Loucy (cell line): ENCODE measurements at regions not wholly inside any gene's neighbourhood (a gene's known extent, or its start where the extent isn't known, plus 50 kb on each side); places are given as distances from the start of the nearest gene placed in this dataset.

ENCODE experiments used
- H2AFZ ChIP-seq: fragments of 200-600 bp; sonication (generic); 2 replicates; pipeline ENCODE4 v1.6.0; 2016; ENCODE audit warnings: antibody characterized with exemption, mild to moderate bottlenecking, low read length, moderate library complexity
- H3F3A ChIP-seq: fragments of 200-600 bp; 2 replicates; pipeline ENCODE4 v1.6.0; 2016; ENCODE audit warnings: antibody characterized with exemption, low read depth, mild to moderate bottlenecking
- H3K27me3 ChIP-seq: fragments of 200-600 bp; sonication (generic); 2 replicates; pipeline ENCODE4 v1.6.1; 2014; ENCODE audit warnings: low read length, mild to moderate bottlenecking; ENCODE audit not compliant: insufficient read depth, poor library complexity, severe bottlenecking
- H3K36me3 ChIP-seq: fragments of 200-600 bp; sonication (generic); 2 replicates; pipeline ENCODE4 v1.6.1; 2016; ENCODE audit warnings: low read length; ENCODE audit not compliant: insufficient read depth
- H3K4me1 ChIP-seq: fragments of 200-600 bp; sonication (generic); 2 replicates; pipeline ENCODE4 v1.5.1; 2014; ENCODE audit warnings: low read length, mild to moderate bottlenecking; ENCODE audit not compliant: insufficient read depth, poor library complexity, severe bottlenecking
- H3K4me2 ChIP-seq: fragments of 200-600 bp; sonication (generic); 2 replicates; pipeline ENCODE4 v1.6.0; 2014; ENCODE audit warnings: antibody characterized with exemption, low read length, low read depth, mild to moderate bottlenecking; ENCODE audit not compliant: poor library complexity, severe bottlenecking
- H3K4me3 ChIP-seq: fragments of 200-600 bp; sonication (generic); 2 replicates; pipeline ENCODE4 v1.5.1; 2014; ENCODE audit warnings: low read length, mild to moderate bottlenecking, mixed read lengths; ENCODE audit not compliant: poor library complexity, severe bottlenecking
- H3K79me2 ChIP-seq: fragments of 200-600 bp; sonication (generic); 2 replicates; pipeline ENCODE4 v1.6.1; 2014; ENCODE audit warnings: low read length; ENCODE audit not compliant: insufficient read depth
- H3K9ac ChIP-seq: fragments of 200-600 bp; sonication (generic); 2 replicates; pipeline ENCODE4 v1.6.0; 2014; ENCODE audit warnings: mild to moderate bottlenecking, low read depth, low read length, moderate library complexity; ENCODE audit not compliant: poor library complexity, severe bottlenecking
- H3K9me2 ChIP-seq: fragments of 200-600 bp; sonication (generic); replicated peaks from 2 replicates; pipeline ENCODE4 v1.6.1; 2016; ENCODE audit warnings: low read depth, low read length, mixed read lengths
- H3K9me3 ChIP-seq: fragments of 200-600 bp; sonication (generic); 2 replicates; pipeline ENCODE4 v1.6.1; 2014; ENCODE audit warnings: mild to moderate bottlenecking, antibody characterized with exemption, low read length, low read depth; ENCODE audit not compliant: insufficient read depth
- H4K20me1 ChIP-seq: fragments of 200-600 bp; sonication (generic); 2 replicates; pipeline ENCODE4 v1.6.0; 2014; ENCODE audit warnings: antibody characterized with exemption, low read length, mild to moderate bottlenecking; ENCODE audit not compliant: insufficient read depth, poor library complexity, severe bottlenecking
- CTCF ChIP-seq: fragments of 200-600 bp; sonication (generic); conservative IDR thresholded peaks from 2 replicates; pipeline ENCODE4 v1.5.1; 2014; ENCODE audit warnings: mild to moderate bottlenecking, antibody characterized with exemption, low read length
- EZH2phosphoT487 ChIP-seq: fragments of 200-600 bp; IDR thresholded peaks from 2 replicates; pipeline ENCODE4 v1.6.1; 2018; ENCODE audit warnings: antibody characterized with exemption, mild to moderate bottlenecking, moderate library complexity, borderline replicate concordance

GRCh38 chr7:110407242-110407641 lies 683.7 kb upstream of the LRRN3 start:
- H3K4me3 ChIP-seq, result no peak overlapping the region
- H3K79me2 ChIP-seq, result no peaks in the 10 kb centered on the region
- no peaks in the 10 kb centered on the region for H3K4me1 ChIP-seq
- no peak overlapping the region for H3K9ac ChIP-seq
- no peak for TF ChIP-seq EZH2phosphoT487
- TF ChIP-seq CTCF, result no peak
- no peaks in the 10 kb centered on the region for H4K20me1 ChIP-seq
- H3K4me2 ChIP-seq, result no peak overlapping the region
- H3K9me3 ChIP-seq, result no peaks in the 10 kb centered on the region
- no peaks in the 10 kb centered on the region for H3K9me2 ChIP-seq
- no peaks in the 10 kb centered on the region for H3K27me3 ChIP-seq
- no peaks in the 10 kb centered on the region for H3K36me3 ChIP-seq
- H3F3A ChIP-seq, result no peaks in the 10 kb centered on the region
- no peak overlapping the region for H2AFZ ChIP-seq

- Histone ChIP-seq H3K79me2 (no peaks in the 10 kb centered on the region), H3K27me3 (no peaks in the 10 kb centered on the region), H3K9ac (no peak overlapping the region), H3K9me2 (no peaks in the 10 kb centered on the region), H3F3A (no peaks in the 10 kb centered on the region), H4K20me1 (no peaks in the 10 kb centered on the region), H3K9me3 (no peaks in the 10 kb centered on the region), H3K4me3 (no peak overlapping the region), H2AFZ (no peak overlapping the region), H3K4me2 (no peak overlapping the region), H3K4me1 (no peaks in the 10 kb centered on the region), H3K36me3 (no peaks in the 10 kb centered on the region)
- TF ChIP-seq EZH2phosphoT487, result no peak
Observed at GRCh38 chr7:110407706-110408105, 683.2 kb upstream of the LRRN3 start.

- H3K4me3 ChIP-seq, result no peak overlapping the region
- H2AFZ ChIP-seq, result no peak overlapping the region
- no peaks in the 10 kb centered on the region for H4K20me1 ChIP-seq
- no peak overlapping the region for H3K4me2 ChIP-seq
- H3K9me2 ChIP-seq, result no peaks in the 10 kb centered on the region
- H3K4me1 ChIP-seq, result no peaks in the 10 kb centered on the region
- H3K9me3 ChIP-seq, result no peaks in the 10 kb centered on the region
- H3K9ac ChIP-seq, result no peak overlapping the region
- TF ChIP-seq EZH2phosphoT487 (no peak), CTCF (no peak)
- H3K27me3 ChIP-seq, result no peaks in the 10 kb centered on the region
- H3K36me3 ChIP-seq, result no peaks in the 10 kb centered on the region
- no peaks in the 10 kb centered on the region for H3F3A ChIP-seq
- H3K79me2 ChIP-seq, result no peaks in the 10 kb centered on the region
Observed at GRCh38 chr7:110412614-110413013, 678.3 kb upstream of the LRRN3 start.

GRCh38 chr7:110413038-110413437 lies 677.9 kb upstream of the LRRN3 start:
- no peak for TF ChIP-seq CTCF
- TF ChIP-seq EZH2phosphoT487, result no peak
- H3F3A ChIP-seq, result no peaks in the 10 kb centered on the region
- no peak overlapping the region for H3K4me2 ChIP-seq
- no peak overlapping the region for H3K9ac ChIP-seq
- no peaks in the 10 kb centered on the region for H3K9me2 ChIP-seq
- H4K20me1 ChIP-seq, result no peaks in the 10 kb centered on the region
- H3K4me3 ChIP-seq, result no peak overlapping the region
- no peaks in the 10 kb centered on the region for H3K9me3 ChIP-seq
- H3K27me3 ChIP-seq, result no peaks in the 10 kb centered on the region
- no peaks in the 10 kb centered on the region for H3K4me1 ChIP-seq
- H3K79me2 ChIP-seq, result no peaks in the 10 kb centered on the region
- no peaks in the 10 kb centered on the region for H3K36me3 ChIP-seq
- no peak overlapping the region for H2AFZ ChIP-seq
